Pancreas (tissue), 10 donors: ENCODE measurements at regions not wholly inside any gene's neighbourhood (a gene's known extent, or its start where the extent isn't known, plus 50 kb on each side); places are given as distances from the start of the nearest gene placed in this dataset.

Experiments used
- ATAC-seq, 4 donors: fragments of 200-7000 bp; cut with Tn5 transposase; one replicate each; pipeline versions ENCODE4 v1.8.0 to v1.9.1; 2020; ENCODE audit warnings: mild to moderate bottlenecking in 4 of 4, moderate library complexity in 4 of 4
- DNase-seq, 6 donors: peaks; one replicate each; pipeline ENCODE4 v3.0.0-alpha.2; 2020
- FAIRE-seq: peaks from 2 replicates; lab custom pipeline; 2012; peaks lifted over from hg19 to GRCh38; lab: Jason Lieb, UNC
- H3K27ac ChIP-seq, 4 donors: fragments of 200-600 bp; sonication (generic); 1 replicate in 3 of 4; 2 replicates in 1 of 4; pipeline versions ENCODE4 v1.5.0 to v1.8.0; 2020
- H3K27me3 ChIP-seq, 4 donors: fragments of 200-600 bp; one replicate each; pipeline ENCODE4 v1.8.0; 2021
- H3K36me3 ChIP-seq, 3 donors: fragments of 200-600 bp; sonication (generic) in 1 of 3; one replicate each; pipeline versions ENCODE4 v1.5.0 to v1.8.0; 2020 to 2021
- H3K4me1 ChIP-seq, 3 donors: fragments of 200-600 bp; one replicate each; pipeline ENCODE4 v1.8.0; 2021
- H3K4me3 ChIP-seq, 4 donors: fragments of 200-600 bp; sonication (generic) in 2 of 4; one replicate each; pipeline versions ENCODE4 v1.5.0 to v1.8.0; 2020 to 2021
- H3K9me3 ChIP-seq, 4 donors: fragments of 200-600 bp; one replicate each; pipeline ENCODE4 v1.8.0; 2021
- CTCF ChIP-seq, 4 donors: fragments of 200-600 bp; sonication (generic) in 3 of 4; IDR thresholded peaks; one replicate each; pipeline versions ENCODE4 v1.5.0 to v1.8.0; 2021; ENCODE audit warnings: antibody characterized with exemption in 4 of 4
- WGBS, 2 donors: extraction: QIAGEN DNeasy Blood & Tissue Kit; methylation state at CpG; one replicate each; pipeline ENCODE4 v1.1.7; 2013; 5-methylcytosine and 5-hydroxymethylcytosine counted together
- intact Hi-C, 3 donors: fragments of 100-400 bp; cut with DNase I; formaldehyde crosslinking; loops; one replicate each; pipeline versions ENCODE4 v1.11.1 to v1.14.2; 2022
- donor health status: healthy with polysubstance abuse.
- donor health status: DM: no; HTN: no; CAD: no; lungs with moderate emphysema.
- donor health status: DM: no; HTN: no; CAD: no.
- donor health status: control.
- donor health status: control.
- donor health status: Bipolar disorder and iron deficiency.
- donor health status: DM: yes; HTN: yes; CAD: no.
- donor health status: DM: no; HTN: no; CAD: no.
- donor health status: DM: no; HTN: no; CAD: no.
- donor health status: DM: yes; HTN: yes; CAD: no.

- no peak for ATAC-seq
Observed at GRCh38 chr16:89040391-89040790, 53.3 kb upstream of the ACSF3 start.

GRCh38 chr16:89040861-89041570 is 52.6 kb upstream of the ACSF3 start:
- DNase-seq, result peak in 3 of 6 donors; percentile 14 to 45 (median 31)
- Histone ChIP-seq H3K27me3 (no peaks in the 10 kb centered on the region), H3K4me3 (no peak overlapping the region), H3K27ac (no peak overlapping the region), H3K4me1 (no peaks in the 10 kb centered on the region), H3K36me3 (no peaks in the 10 kb centered on the region), H3K9me3 (no peaks in the 10 kb centered on the region)
- intact Hi-C loops, result no loop called here
- no peak for FAIRE-seq
- 51 to 66% methylated on average over 19 to 25 of the region's 25 CpGs for WGBS, 2 donors
- TF ChIP-seq CTCF (IDR thresholded peaks at IDR 0.05), result no peak
- no peak for ATAC-seq

More at GRCh38 chr16:89040391-89040790, 53.3 kb upstream of the ACSF3 start:
- intact Hi-C loops, result no loop called here
- no peak for FAIRE-seq
- H3K9me3 ChIP-seq, result no peaks in the 10 kb centered on the region
- H3K4me3 ChIP-seq, result no peak overlapping the region
- no peak for TF ChIP-seq CTCF (IDR thresholded peaks at IDR 0.05)
- H3K27me3 ChIP-seq, result no peaks in the 10 kb centered on the region
- no peaks in the 10 kb centered on the region for H3K36me3 ChIP-seq
- peak in 2 of 6 donors; percentile 2 to 25 for DNase-seq
- WGBS, 2 donors, result 56 to 62% methylated on average over 8 of the region's 8 CpGs
- no peaks in the 10 kb centered on the region for H3K4me1 ChIP-seq
- no peak overlapping the region for H3K27ac ChIP-seq

- FAIRE-seq (no peak), ATAC-seq (no peak), DNase-seq (peak in 3 of 6 donors; percentile 16 to 57 (median 43))
- Histone ChIP-seq H3K27ac (no peak overlapping the region), H3K4me3 (no peak overlapping the region), H3K4me1 (no peaks in the 10 kb centered on the region), H3K27me3 (no peaks in the 10 kb centered on the region), H3K9me3 (no peaks in the 10 kb centered on the region), H3K36me3 (no peaks in the 10 kb centered on the region)
- intact Hi-C loops, result no loop called here
- WGBS, 2 donors, result 64 to 78% methylated on average over 36 to 42 of the region's 42 CpGs
- TF ChIP-seq CTCF (IDR thresholded peaks at IDR 0.05), result no peak
Observed at GRCh38 chr16:89041571-89042481, 51.8 kb upstream of the ACSF3 start.

- FAIRE-seq (no peak), ATAC-seq (no peak), DNase-seq (peak in 2 of 6 donors; percentile 8 to 46)
- H3K27ac ChIP-seq, result no peak overlapping the region
- H3K36me3 ChIP-seq, result no peaks in the 10 kb centered on the region
- no peak overlapping the region for H3K4me3 ChIP-seq
- no peaks in the 10 kb centered on the region for H3K9me3 ChIP-seq
- H3K4me1 ChIP-seq, result no peaks in the 10 kb centered on the region
- 67 to 76% methylated on average over 32 of the region's 32 CpGs for WGBS, 2 donors
- no peaks in the 10 kb centered on the region for H3K27me3 ChIP-seq
- intact Hi-C loops, result no loop called here
- no peak for TF ChIP-seq CTCF (IDR thresholded peaks at IDR 0.05)
Observed at GRCh38 chr16:89042711-89043551, 50.7 kb upstream of the ACSF3 start.
